Transverse colon (tissue), 3 donors: ENCODE measurements at regions not wholly inside any gene's neighbourhood (a gene's known extent, or its start where the extent isn't known, plus 50 kb on each side); places are given as distances from the start of the nearest gene placed in this dataset.

Source experiments
- POLR2A ChIP-seq: fragments of 450-650 bp; IDR thresholded peaks from one replicate; pipeline ENCODE4 v1.6.1; 2016; ENCODE audit warnings: antibody characterized with exemption, mild to moderate bottlenecking, moderate library complexity
- TF ChIP-seq, protein P1 (sequence below), 5 experiments: fragments of 200-600 bp in 3 of 5; fragments of 450-650 bp in 2 of 5; sonication (generic) in 3 of 5; IDR thresholded peaks; 1 replicate in 2 of 5; 2 replicates in 3 of 5; pipeline ENCODE4 v1.5.1; 2016 to 2017; ENCODE audit warnings: antibody characterized with exemption in 5 of 5, inconsistent platforms in 3 of 5, mild to moderate bottlenecking in 2 of 5, moderate library complexity in 1 of 5

- no peak for TF ChIP-seq POLR2A
- TF ChIP-seq, protein P1, sequence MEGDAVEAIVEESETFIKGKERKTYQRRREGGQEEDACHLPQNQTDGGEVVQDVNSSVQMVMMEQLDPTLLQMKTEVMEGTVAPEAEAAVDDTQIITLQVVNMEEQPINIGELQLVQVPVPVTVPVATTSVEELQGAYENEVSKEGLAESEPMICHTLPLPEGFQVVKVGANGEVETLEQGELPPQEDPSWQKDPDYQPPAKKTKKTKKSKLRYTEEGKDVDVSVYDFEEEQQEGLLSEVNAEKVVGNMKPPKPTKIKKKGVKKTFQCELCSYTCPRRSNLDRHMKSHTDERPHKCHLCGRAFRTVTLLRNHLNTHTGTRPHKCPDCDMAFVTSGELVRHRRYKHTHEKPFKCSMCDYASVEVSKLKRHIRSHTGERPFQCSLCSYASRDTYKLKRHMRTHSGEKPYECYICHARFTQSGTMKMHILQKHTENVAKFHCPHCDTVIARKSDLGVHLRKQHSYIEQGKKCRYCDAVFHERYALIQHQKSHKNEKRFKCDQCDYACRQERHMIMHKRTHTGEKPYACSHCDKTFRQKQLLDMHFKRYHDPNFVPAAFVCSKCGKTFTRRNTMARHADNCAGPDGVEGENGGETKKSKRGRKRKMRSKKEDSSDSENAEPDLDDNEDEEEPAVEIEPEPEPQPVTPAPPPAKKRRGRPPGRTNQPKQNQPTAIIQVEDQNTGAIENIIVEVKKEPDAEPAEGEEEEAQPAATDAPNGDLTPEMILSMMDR (IDR thresholded peaks at IDR 0.05), result no peak
These were observed 480.0 kb upstream of the CADM1 start for GRCh38 chr11:115984228-115984627.
